ENCODE measurements at regions not wholly inside any gene's neighbourhood (a gene's known extent, or its start where the extent isn't known, plus 50 kb on each side); places are given as distances from the start of the nearest gene placed in this dataset.

DNA sequence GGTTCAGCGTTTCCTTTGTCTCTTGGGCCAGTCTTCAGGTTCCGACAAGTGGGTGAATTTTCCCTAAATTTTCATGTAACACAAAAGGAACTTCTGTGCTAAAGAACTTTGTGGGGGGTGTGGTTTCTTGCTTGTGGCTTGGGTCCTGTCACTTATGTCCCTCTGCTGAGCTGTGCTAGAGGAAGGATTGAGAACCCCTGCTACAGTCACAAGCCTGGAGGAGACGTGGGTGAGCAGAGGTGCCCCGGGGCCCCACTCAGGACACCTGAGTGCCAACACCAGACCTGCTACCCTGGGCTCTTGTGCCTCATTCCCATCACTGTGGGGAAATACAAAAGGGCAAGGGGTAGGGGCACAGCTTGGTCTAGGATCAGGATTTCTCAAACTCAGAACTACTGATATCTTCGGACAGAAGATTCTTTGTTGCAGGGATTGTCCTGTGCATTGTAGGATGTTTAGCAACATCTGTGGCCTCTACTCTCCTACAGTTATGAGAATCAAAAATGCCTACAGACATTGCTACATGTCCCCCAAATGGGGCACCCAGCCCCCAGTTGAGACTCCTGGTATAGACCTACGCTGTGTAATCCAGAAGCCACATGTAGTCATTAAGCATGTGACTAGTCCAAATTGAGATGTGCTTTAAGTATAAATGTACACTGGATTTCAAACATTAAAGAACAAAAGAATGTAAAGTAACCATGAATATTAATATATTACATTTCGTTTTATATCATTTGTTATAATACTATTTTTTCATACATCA is 128.7 kb downstream of the LY86 start (continued):
- TF ChIP-seq CHD7 (IDR thresholded peaks at IDR 0.05; ENCODE audit: low read depth, low read length): no peak
- TF ChIP-seq SIN3A (IDR thresholded peaks at IDR 0.05; ENCODE audit: borderline replicate concordance in 2 of 2, control insufficient read depth in 1 of 2, low read depth in 2 of 2, low read length in 2 of 2): no peak

Measured in K562 (cell line).